ENCODE measurements at regions not wholly inside any gene's neighbourhood (a gene's known extent, or its start where the extent isn't known, plus 50 kb on each side); places are given as distances from the start of the nearest gene placed in this dataset.

- DNase-seq (ENCODE audit: low spot score): no peak
These were observed 419.2 kb upstream of the SULF2 start for GRCh38 chr20:48204499-48204898.

- DNase-seq (ENCODE audit: low spot score): no peak
These were observed 418.0 kb upstream of the SULF2 start for GRCh38 chr20:48203252-48203651.

- DNase-seq (ENCODE audit: low spot score): no peak
These were observed 417.2 kb upstream of the SULF2 start for GRCh38 chr20:48202334-48203113.

GRCh38 chr20:48201885-48202284 lies 416.6 kb upstream of the SULF2 start:
- DNase-seq (ENCODE audit: low spot score): no peak

GRCh38 chr20:48201188-48201587 lies 415.9 kb upstream of the SULF2 start:
- no peak for DNase-seq (ENCODE audit: low spot score)

- no peak for DNase-seq (ENCODE audit: low spot score)
These were observed 413.7 kb upstream of the SULF2 start for GRCh38 chr20:48198929-48199451.

DNA sequence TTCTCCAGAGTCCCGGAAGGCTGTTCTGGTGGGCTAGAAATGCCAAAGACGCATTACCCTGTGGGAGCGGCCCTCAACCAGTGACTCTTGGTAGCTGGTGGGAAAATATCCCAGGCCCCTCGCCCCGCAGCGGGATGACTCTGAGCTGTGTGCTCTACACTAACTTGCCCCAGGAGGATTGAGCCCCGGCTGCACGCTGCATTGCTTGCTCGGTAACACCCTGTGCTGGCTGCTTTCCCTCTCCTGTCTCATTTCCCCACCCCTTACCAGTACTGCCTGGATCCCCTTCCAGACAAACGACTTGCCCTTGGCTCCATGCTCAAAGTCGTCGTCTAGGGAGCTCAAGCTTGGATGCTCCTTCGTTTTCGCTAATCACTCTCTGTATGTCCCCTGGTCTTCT lies 411.8 kb upstream of the SULF2 start:
- no peak for DNase-seq (ENCODE audit: low spot score)

DNA sequence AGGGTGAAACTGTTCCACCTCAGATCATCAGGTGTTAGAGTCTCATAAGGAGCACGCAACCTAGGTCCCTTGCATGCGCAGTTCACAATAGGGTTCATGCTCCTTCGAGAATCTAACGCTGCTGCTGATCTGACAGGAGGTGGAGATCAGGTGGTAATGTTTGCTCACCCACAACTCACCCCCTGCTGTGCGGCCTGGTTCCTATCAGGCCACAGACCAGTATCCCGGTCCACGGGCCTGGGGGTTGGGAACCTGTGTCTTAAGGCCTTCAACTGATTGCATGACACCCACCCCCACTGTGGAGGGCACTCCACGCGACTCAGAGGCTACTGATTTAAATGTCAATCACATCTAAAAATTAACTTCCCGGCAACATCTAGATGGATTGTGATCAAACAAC lies 411.2 kb upstream of the SULF2 start:
- DNase-seq (ENCODE audit: low spot score): no peak

- no peak for DNase-seq (ENCODE audit: low spot score)
These were observed 410.7 kb upstream of the SULF2 start for GRCh38 chr20:48196001-48196400.

DNA sequence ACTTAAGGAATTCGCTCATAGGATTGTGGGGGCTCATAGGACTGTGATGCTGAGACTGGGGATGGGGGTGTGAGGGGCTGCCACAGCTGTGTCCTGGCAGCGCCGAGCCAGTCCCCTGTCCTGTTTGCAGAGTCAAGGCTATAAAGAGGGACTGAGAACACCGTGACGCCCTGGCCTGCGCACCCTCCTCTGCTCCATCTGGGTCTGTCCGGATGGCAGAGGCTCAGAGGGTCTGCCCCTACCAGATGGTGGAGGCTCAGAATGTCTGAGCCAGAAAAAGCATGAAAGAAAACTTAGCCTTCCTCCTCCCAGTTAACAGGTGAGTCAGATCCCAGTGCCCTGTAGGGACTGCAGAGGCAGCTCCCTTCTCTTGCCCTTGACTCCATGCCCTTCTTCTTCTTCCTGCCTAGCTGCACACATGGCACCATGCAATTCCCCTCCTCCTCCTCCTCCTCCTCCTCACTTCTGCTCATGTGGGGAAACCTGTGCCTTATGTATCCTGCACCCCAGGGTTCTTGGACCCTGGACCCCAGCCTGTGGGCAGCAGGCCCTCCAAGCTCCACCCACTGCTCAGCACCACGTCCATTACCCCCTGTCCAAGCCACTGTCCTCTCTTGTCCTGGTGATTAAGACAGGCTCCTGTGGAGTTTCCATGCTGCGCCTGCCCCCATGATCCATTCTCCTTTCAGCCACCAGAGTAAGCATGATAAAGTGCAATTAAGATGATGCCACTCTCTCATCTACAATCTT lies 410.0 kb upstream of the SULF2 start:
- DNase-seq (ENCODE audit: low spot score): no peak

DNA sequence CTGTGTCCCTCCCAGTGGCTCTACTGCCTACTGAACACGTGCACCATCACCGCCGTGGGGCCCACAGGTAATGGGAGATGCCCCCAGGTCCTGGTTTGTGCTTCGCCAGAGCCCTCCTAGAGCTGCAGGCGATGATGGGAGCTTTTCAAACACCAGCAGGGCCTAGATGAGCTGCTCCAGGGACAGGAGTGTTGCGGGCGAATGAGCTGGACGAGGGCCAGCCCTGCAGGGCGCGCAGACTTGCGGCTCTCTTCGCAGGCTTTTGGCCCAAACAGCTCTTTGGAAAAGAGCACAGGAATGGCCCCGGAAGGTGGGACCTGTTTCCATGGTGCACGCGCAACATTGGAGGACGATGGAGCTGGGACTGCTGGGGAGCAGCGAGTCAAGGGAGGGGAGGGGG lies 409.3 kb upstream of the SULF2 start:
- DNase-seq (ENCODE audit: low spot score): no peak

GRCh38 chr20:48193627-48194425 lies 408.5 kb upstream of the SULF2 start:
- DNase-seq (ENCODE audit: low spot score): no peak

GRCh38 chr20:48192109-48192508 lies 406.8 kb upstream of the SULF2 start:
- DNase-seq (ENCODE audit: low spot score): no peak

- no peak for DNase-seq (ENCODE audit: low spot score)
These were observed 405.9 kb upstream of the SULF2 start for GRCh38 chr20:48191200-48191599.

DNA sequence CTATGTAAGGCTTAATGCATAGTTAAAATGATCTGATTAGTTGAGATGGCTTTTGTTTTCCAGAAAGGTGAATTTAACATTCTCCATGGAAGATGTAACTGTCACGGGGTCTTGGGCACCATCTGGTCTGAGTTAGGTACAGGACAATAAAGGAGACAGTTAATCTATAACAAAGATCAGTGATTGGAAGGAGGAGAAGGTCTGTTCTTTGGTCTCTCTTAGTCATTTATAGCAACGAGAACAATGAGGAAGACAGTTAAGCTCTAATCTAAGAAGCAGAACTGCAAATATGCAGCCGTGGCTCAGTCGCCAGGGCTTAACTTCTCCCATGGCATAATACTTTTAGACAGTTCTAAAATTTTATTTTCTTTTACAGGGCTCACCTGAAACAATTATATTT lies 405.5 kb upstream of the SULF2 start:
- no peak for DNase-seq (ENCODE audit: low spot score)

- DNase-seq (ENCODE audit: low spot score): no peak
These were observed 403.9 kb upstream of the SULF2 start for GRCh38 chr20:48189181-48189580.

GRCh38 chr20:48187851-48188250 lies 402.6 kb upstream of the SULF2 start:
- DNase-seq (ENCODE audit: low spot score): no peak

DNA sequence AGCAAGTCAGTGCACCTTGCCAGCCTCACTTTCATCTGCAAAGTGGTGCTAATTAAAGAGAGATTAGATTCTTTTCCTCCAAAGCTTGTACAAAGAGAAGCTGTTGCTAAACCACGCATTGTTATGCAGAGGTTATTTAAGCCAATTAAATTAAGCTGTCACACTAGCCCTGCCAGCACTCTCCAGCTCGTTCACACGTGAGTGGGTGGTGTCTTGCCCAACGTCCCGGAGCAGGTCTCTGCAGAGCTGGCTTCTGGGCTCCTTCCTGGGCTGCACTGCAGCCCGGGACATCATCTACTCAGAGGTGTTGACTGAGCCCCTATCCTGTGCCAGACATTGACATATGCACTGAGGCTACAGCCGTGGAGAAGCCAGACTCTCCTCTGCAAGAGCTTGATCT lies 401.6 kb upstream of the SULF2 start:
- no peak for DNase-seq (ENCODE audit: low spot score)

DNA sequence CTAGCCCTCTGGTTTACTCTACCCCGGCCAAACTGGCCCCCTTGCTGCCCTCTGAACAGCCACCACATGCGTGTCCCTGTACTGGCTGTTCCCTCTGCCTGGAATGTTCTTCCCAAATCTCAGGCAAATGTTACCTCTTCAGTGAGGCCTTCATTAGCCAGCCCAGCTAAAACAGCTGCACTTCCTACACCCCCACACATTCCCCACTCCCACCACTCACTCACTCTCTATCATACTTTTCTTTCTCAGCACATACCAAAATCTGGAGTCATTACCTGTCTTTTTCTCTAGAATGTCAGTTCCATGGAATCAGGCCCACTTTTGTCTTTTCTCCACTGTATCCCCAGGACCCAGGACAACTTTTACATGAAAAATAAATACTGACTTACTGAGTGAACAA lies 401.2 kb upstream of the SULF2 start:
- DNase-seq (ENCODE audit: low spot score): no peak

DNA sequence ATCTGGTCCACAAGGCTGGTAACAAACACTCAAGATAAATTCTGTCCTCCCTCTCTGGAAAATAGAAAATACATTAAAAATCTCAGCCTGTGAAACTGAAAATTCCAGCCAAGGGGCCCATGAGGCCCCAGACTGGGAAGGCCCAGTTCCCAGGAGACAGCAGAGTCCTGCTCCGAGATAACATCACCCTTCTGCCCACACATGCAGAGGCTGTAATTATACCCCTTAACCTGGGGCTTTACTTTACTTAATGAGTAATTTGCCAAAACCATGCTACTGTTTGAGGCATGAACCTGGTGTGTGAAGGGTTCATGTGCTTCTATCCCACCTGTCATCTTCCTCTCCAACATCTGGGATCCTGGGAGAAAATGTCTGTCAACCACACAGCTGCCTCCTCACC lies 398.9 kb upstream of the SULF2 start:
- no peak for DNase-seq (ENCODE audit: low spot score)

- DNase-seq (ENCODE audit: low spot score): no peak
These were observed 396.1 kb upstream of the SULF2 start for GRCh38 chr20:48181261-48181935.

DNA sequence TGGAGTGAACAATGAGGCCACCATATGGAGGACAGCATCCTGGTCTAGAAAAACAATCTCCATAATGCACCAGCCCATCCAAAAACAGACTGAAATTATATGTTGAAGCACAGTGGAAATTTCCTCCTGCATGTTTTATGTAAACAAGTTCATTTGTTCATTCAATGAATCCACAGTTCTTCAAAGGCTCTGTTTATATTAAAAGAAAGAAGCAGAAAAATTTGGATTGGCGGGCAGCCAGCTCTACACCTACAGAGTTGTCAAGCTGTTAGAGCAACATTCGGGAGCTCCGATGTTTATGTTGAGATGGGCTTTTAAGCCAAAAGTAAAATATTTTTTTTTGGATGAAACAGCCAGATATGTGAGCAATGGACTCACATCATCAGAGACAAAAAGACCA lies 395.3 kb upstream of the SULF2 start:
- no peak for DNase-seq (ENCODE audit: low spot score)

All from AG08396 (cell line).